Progenitor cell of endocrine pancreas (in vitro differentiated cells): ENCODE measurements at regions not wholly inside any gene's neighbourhood (a gene's known extent, or its start where the extent isn't known, plus 50 kb on each side); places are given as distances from the start of the nearest gene placed in this dataset.
"Not testable (repeated sequence)": the region's sequence is repeated elsewhere in the genome, so short reads cannot be mapped to it uniquely, and the experiment has no call there.

Source experiments
- DNase-seq: peaks from one replicate; pipeline ENCODE4 v3.0.0; 2021; ENCODE audit warnings: low spot score; ENCODE audit not compliant: unreplicated experiment
- H3K27ac Mint-ChIP-seq: 2 replicates; pipeline ENCODE4 v1.8.0; 2021; ENCODE audit warnings: mild to moderate bottlenecking, moderate library complexity, mixed read lengths
- H3K27me3 Mint-ChIP-seq: 2 replicates; pipeline ENCODE4 v1.8.0; 2021; ENCODE audit warnings: mixed read lengths
- H3K36me3 Mint-ChIP-seq: 2 replicates; pipeline ENCODE4 v1.8.0; 2022; ENCODE audit warnings: mixed read lengths; ENCODE audit not compliant: insufficient read depth
- H3K4me1 Mint-ChIP-seq: 2 replicates; pipeline ENCODE4 v1.8.0; 2021; ENCODE audit warnings: low read depth, mixed read lengths
- H3K4me3 Mint-ChIP-seq: 2 replicates; pipeline ENCODE4 v1.8.0; 2021; ENCODE audit warnings: low read depth, mild to moderate bottlenecking, moderate library complexity, mixed read lengths
- H3K9me3 Mint-ChIP-seq: 2 replicates; pipeline ENCODE4 v1.8.0; 2021; ENCODE audit warnings: low read depth, mixed read lengths
- CTCF ChIP-seq: fragments of 200-600 bp; sonication (generic); IDR thresholded peaks from one replicate; pipeline ENCODE4 v1.5.0; 2021; ENCODE audit warnings: antibody characterized with exemption, mild to moderate bottlenecking; ENCODE audit not compliant: unreplicated experiment

GRCh38 chr14:25472700-25473099 is 422.8 kb upstream of the STXBP6 start:
- H3K27ac Mint-ChIP-seq = no peak overlapping the region
- H3K27me3 Mint-ChIP-seq = no peaks in the 10 kb centered on the region
- H3K9me3 Mint-ChIP-seq = no peaks in the 10 kb centered on the region
- no peaks in the 10 kb centered on the region for H3K36me3 Mint-ChIP-seq
- H3K4me3 Mint-ChIP-seq = no peak overlapping the region
- DNase-seq = no peak
- H3K4me1 Mint-ChIP-seq = peaks cover 15% of the 10 kb centered on the region
- no peak for TF ChIP-seq CTCF

- no peak for TF ChIP-seq CTCF
- H3K9me3 Mint-ChIP-seq = peaks cover 5% of the 10 kb centered on the region
Measured at GRCh38 chr14:25464772-25465171, 414.8 kb upstream of the STXBP6 start.

GRCh38 chr14:25464078-25464477 is 414.1 kb upstream of the STXBP6 start:
- Mint-ChIP-seq H3K27me3 (no peaks in the 10 kb centered on the region), H3K9me3 (peaks cover 5% of the 10 kb centered on the region), H3K4me3 (no peak overlapping the region), H3K4me1 (no peaks in the 10 kb centered on the region), H3K27ac (no peak overlapping the region), H3K36me3 (no peaks in the 10 kb centered on the region)
- no peak for DNase-seq
- no peak for TF ChIP-seq CTCF

More at GRCh38 chr14:25464772-25465171, 414.8 kb upstream of the STXBP6 start:
- Mint-ChIP-seq H3K27me3 (no peaks in the 10 kb centered on the region), H3K4me1 (no peaks in the 10 kb centered on the region), H3K4me3 (no peak overlapping the region), H3K27ac (no peak overlapping the region), H3K36me3 (no peaks in the 10 kb centered on the region)
- no peak for DNase-seq

- H3K4me1 Mint-ChIP-seq = no peaks in the 10 kb centered on the region
- DNase-seq = no peak
- TF ChIP-seq CTCF = no peak
Measured at GRCh38 chr14:25463480-25463879, 413.5 kb upstream of the STXBP6 start.

GRCh38 chr14:25461780-25462179 is 411.8 kb upstream of the STXBP6 start:
- H3K36me3 Mint-ChIP-seq = no peaks in the 10 kb centered on the region
- peaks cover 5% of the 10 kb centered on the region for H3K9me3 Mint-ChIP-seq
- H3K27me3 Mint-ChIP-seq = no peaks in the 10 kb centered on the region
- no peak overlapping the region for H3K27ac Mint-ChIP-seq
- no peak for TF ChIP-seq CTCF
- DNase-seq = no peak
- H3K4me1 Mint-ChIP-seq = no peaks in the 10 kb centered on the region
- no peak overlapping the region for H3K4me3 Mint-ChIP-seq

More at GRCh38 chr14:25463480-25463879, 413.5 kb upstream of the STXBP6 start:
- H3K4me3 Mint-ChIP-seq = no peak overlapping the region
- H3K36me3 Mint-ChIP-seq = no peaks in the 10 kb centered on the region
- H3K27me3 Mint-ChIP-seq = no peaks in the 10 kb centered on the region
- peaks cover 5% of the 10 kb centered on the region for H3K9me3 Mint-ChIP-seq
- no peak overlapping the region for H3K27ac Mint-ChIP-seq

GRCh38 chr14:25444381-25444780 is 394.4 kb upstream of the STXBP6 start:
- DNase-seq = no peak
- no peak for TF ChIP-seq CTCF
- no peaks in the 10 kb centered on the region for H3K4me1 Mint-ChIP-seq
- H3K9me3 Mint-ChIP-seq = no peaks in the 10 kb centered on the region
- no peaks in the 10 kb centered on the region for H3K27me3 Mint-ChIP-seq
- H3K27ac Mint-ChIP-seq = no peak overlapping the region
- no peaks in the 10 kb centered on the region for H3K36me3 Mint-ChIP-seq
- no peak overlapping the region for H3K4me3 Mint-ChIP-seq

- not testable (repeated sequence) for H3K36me3 Mint-ChIP-seq
Measured at GRCh38 chr14:25440382-25440781, 390.4 kb upstream of the STXBP6 start.

More at GRCh38 chr14:25440382-25440781, 390.4 kb upstream of the STXBP6 start:
- H3K27ac Mint-ChIP-seq, H3K9me3 Mint-ChIP-seq, H3K4me1 Mint-ChIP-seq, H3K4me3 Mint-ChIP-seq, DNase-seq, H3K27me3 Mint-ChIP-seq: not testable (repeated sequence)
